ENCODE measurements at regions not wholly inside any gene's neighbourhood (a gene's known extent, or its start where the extent isn't known, plus 50 kb on each side); places are given as distances from the start of the nearest gene placed in this dataset.

GRCh38 chr2:83594241-83595120, 864.6 kb downstream of the SUCLG1 start:
- no peak for TF ChIP-seq CTCF (conservative IDR thresholded peaks at IDR 0.05; ENCODE audit: low read depth, low read length)
- no peak for TF ChIP-seq EZH2 (IDR thresholded peaks at IDR 0.05; ENCODE audit: borderline replicate concordance, low read depth, low read length, poor library complexity, severe bottlenecking)

Data from A673 (cell line).